ACC112 (cell line): ENCODE measurements at regions not wholly inside any gene's neighbourhood (a gene's known extent, or its start where the extent isn't known, plus 50 kb on each side); places are given as distances from the start of the nearest gene placed in this dataset.
"Not testable (repeated sequence)": the region's sequence is repeated elsewhere in the genome, so short reads cannot be mapped to it uniquely, and the experiment has no call there.

Experiments
- H2AFZ ChIP-seq: fragments of 200-600 bp; sonication (generic); one replicate; pipeline ENCODE4 v1.6.0; 2017; ENCODE audit warnings: antibody characterized with exemption, low read length; ENCODE audit not compliant: unreplicated experiment
- H3K27ac ChIP-seq: fragments of 200-600 bp; sonication (generic); 2 replicates; pipeline ENCODE4 v1.5.1; 2014; ENCODE audit warnings: low read depth, mild to moderate bottlenecking, antibody characterized with exemption, low read length, moderate library complexity
- H3K27me3 ChIP-seq: fragments of 200-600 bp; sonication (generic); 2 replicates; pipeline ENCODE4 v1.6.1; 2014; ENCODE audit warnings: mild to moderate bottlenecking, antibody characterized with exemption, low read length, moderate library complexity, mixed read lengths; ENCODE audit not compliant: insufficient read depth
- H3K36me3 ChIP-seq: fragments of 200-600 bp; sonication (generic); 2 replicates; pipeline ENCODE4 v1.6.1; 2016; ENCODE audit warnings: mild to moderate bottlenecking, antibody characterized with exemption, low read length, moderate library complexity, mixed read lengths; ENCODE audit not compliant: insufficient read depth
- H3K4me1 ChIP-seq: fragments of 200-600 bp; sonication (generic); one replicate; pipeline ENCODE4 v1.6.1; 2016; ENCODE audit warnings: low read length, mixed read lengths; ENCODE audit not compliant: insufficient read depth, unreplicated experiment, control insufficient read depth
- H3K4me3 ChIP-seq: fragments of 200-600 bp; sonication (generic); 2 replicates; pipeline ENCODE4 v1.5.1; 2014; ENCODE audit warnings: mild to moderate bottlenecking, low read depth, low read length
- H3K79me2 ChIP-seq: fragments of 200-600 bp; sonication (generic); one replicate; pipeline ENCODE4 v1.6.0; 2016; ENCODE audit warnings: low read length; ENCODE audit not compliant: control insufficient read depth, unreplicated experiment, insufficient read depth

DNA sequence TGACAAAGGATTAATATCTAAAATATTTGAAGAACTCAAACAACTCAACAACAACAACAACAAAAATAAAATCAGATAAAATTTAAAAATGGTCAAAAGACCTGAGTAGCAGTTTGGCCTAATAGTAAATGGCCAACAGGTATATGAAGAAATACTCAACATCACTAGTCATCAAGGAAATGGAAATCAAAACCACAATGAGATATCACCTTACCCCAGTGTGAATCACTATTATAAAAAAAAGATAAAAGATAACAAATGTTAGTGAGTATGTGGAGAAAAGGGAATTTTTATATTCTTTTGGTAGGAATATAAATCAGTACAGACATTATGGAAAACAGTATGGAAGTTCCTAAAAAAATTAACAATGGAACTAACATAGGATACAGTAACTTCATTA, 247.9 kb upstream of the TRPC7 start:
- Histone ChIP-seq H3K27me3 (no peaks in the 10 kb centered on the region), H2AFZ (no peak overlapping the region), H3K27ac (no peak overlapping the region), H3K79me2 (no peaks in the 10 kb centered on the region), H3K4me1 (no peaks in the 10 kb centered on the region), H3K36me3 (no peaks in the 10 kb centered on the region), H3K4me3 (no peak overlapping the region)

DNA sequence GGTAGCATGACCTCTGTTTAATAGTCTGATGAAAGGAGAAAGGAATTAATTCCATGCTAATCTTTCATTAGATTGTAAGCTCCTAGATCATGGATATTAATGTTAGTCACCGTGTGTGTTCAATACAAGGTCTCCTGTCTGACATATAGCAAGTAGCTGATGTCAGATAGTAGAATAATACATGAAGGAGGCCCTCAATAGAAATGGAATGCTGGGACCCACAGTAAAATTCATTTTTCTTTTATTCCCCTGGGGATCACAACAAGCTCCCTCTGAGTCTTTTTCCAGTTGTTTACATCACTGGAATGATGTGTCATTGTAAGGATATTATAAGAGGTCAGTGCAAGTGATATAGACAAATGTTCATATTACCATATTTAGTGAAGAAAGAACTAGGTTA, 240.3 kb upstream of the TRPC7 start:
- Histone ChIP-seq H3K27ac (no peak overlapping the region), H3K36me3 (no peaks in the 10 kb centered on the region), H3K4me1 (no peaks in the 10 kb centered on the region), H2AFZ (no peak overlapping the region), H3K79me2 (no peaks in the 10 kb centered on the region), H3K27me3 (no peaks in the 10 kb centered on the region), H3K4me3 (no peak overlapping the region)

DNA sequence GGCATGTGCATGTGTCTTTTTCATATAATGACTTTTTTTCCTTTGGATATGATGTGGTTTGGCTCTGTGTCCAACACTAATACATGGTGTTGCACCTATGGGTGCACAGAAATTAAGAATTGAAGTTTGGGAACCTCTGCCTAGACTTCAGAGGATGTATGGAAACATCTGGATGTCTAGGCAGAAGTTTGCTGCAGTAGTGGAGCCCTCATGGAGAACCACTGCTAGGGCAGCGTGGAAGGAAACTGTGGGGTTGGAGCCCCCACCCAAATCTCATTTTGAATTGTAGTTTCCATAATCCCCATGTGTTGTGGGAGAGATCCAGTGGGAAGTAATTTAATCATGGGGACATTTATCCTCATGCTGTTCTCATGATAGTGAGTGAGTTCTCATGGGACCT, 235.0 kb upstream of the TRPC7 start:
- no peaks in the 10 kb centered on the region for H3K27me3 ChIP-seq
- no peak overlapping the region for H3K27ac ChIP-seq
- no peak overlapping the region for H3K4me3 ChIP-seq

DNA sequence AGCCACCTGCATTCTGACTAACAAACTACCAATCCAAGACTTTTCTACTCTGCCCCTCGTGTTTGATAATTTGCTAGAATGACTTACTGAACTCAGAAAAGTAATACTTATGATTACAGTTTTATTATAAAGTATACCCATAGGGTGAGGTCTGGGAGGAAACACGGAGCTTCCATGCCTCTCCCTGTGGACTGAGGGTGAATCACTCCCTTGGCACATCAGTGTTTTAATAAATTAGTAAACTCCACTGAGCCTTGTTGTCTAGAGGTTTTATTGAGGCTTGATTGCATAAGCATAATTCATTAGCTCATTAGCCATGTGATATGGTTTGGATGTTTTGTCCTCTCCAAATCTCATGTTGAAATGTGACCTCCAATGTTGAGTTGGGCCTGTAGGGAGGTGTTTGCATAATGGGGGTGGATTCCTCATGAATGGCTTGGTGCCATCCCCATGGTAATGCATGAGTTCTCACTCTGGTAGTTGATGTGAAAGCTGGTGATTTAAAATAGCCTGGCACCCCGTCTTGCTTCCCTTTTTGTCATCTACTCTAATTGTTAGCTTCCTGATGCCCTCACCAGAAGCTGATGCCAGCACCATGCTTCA, 233.6 kb upstream of the TRPC7 start:
- Histone ChIP-seq H3K36me3 (no peaks in the 10 kb centered on the region), H3K4me3 (no peak overlapping the region), H3K27ac (no peak overlapping the region), H3K27me3 (no peaks in the 10 kb centered on the region), H2AFZ (no peak overlapping the region), H3K79me2 (no peaks in the 10 kb centered on the region), H3K4me1 (no peaks in the 10 kb centered on the region)

More for the DNA sequence above, 235.0 kb upstream of the TRPC7 start:
- Histone ChIP-seq H3K36me3 (no peaks in the 10 kb centered on the region), H2AFZ (no peak overlapping the region), H3K4me1 (no peaks in the 10 kb centered on the region), H3K79me2 (no peaks in the 10 kb centered on the region)

DNA sequence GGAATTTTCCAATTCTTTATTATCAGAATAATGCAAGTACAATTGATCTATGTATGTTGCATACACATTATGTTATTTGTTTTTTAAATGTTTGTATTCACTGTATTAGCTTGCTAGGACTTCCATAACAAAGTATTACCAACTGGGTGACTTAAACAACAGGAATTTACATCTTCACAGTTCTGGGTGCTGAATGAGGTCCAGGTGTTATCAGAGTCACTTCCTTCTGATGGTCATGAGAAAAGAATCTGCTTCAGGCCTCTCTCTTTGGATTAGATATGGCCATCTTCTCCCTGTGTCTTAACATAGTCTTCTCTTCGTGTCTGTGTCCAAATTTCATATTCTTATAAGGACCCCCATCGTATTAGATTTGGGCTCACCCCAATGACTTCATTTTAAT, 229.1 kb upstream of the TRPC7 start:
- H3K4me1 ChIP-seq: no peaks in the 10 kb centered on the region

GRCh38 chr5:136590581-136590980, 225.2 kb upstream of the TRPC7 start:
- Histone ChIP-seq H3K79me2 (no peaks in the 10 kb centered on the region), H3K27me3 (peaks cover 32% of the 10 kb centered on the region; the same call in 1 of the 2 replicates), H3K27ac (no peak overlapping the region), H2AFZ (no peak overlapping the region), H3K36me3 (no peaks in the 10 kb centered on the region), H3K4me3 (no peak overlapping the region), H3K4me1 (no peaks in the 10 kb centered on the region)

More for the DNA sequence above, 229.1 kb upstream of the TRPC7 start:
- no peaks in the 10 kb centered on the region for H3K79me2 ChIP-seq
- H3K27me3 ChIP-seq: peaks cover 10% of the 10 kb centered on the region; the same call in 1 of the 2 replicates
- H2AFZ ChIP-seq: no peak overlapping the region
- H3K27ac ChIP-seq: no peak overlapping the region
- H3K4me3 ChIP-seq: no peak overlapping the region
- H3K36me3 ChIP-seq: no peaks in the 10 kb centered on the region

DNA sequence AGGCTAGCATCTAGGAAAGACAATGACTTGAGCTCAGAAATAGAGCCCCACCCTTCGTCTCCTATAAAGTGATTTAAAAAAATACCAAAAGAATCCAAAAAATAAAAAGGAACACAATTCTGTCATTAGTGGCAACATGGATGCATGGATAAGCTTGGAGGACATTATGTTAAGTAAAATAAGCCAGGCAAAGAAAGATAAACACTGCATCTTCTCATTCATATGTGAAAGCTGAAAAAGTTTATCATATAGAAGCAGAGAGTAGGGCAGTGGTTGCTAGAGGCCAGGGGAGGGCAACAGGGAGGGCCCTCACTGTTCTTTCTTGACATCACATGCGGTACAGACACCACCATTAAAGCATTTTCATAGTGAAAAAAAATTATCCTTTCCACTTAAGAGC, 220.9 kb upstream of the TRPC7 start:
- Histone ChIP-seq H3K27ac (no peak overlapping the region), H2AFZ (no peak overlapping the region), H3K36me3 (no peaks in the 10 kb centered on the region), H3K4me1 (no peaks in the 10 kb centered on the region), H3K4me3 (no peak overlapping the region), H3K79me2 (no peaks in the 10 kb centered on the region), H3K27me3 (peaks cover 25% of the 10 kb centered on the region; the same call in 1 of the 2 replicates)

DNA sequence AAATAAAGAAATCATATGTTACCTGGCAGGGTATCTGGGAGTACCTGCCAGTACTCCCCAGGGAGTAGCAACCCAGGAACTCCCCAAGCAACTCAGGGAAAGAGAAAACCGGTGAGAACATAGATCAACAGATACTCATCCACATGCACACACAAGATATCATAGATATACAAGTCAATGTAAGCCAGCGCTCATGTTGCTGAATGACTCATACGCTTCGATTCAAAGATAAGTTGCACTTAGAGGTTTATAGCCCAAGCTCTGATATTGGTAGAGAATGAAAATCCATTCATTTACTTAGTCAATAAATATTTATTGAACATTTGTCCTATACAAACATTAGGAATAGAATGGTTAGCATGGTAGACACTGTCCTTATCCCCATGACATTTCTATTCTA, 219.1 kb upstream of the TRPC7 start:
- Histone ChIP-seq H2AFZ (no peak overlapping the region), H3K27ac (no peak overlapping the region), H3K4me3 (no peak overlapping the region), H3K27me3 (peaks cover 25% of the 10 kb centered on the region; the same call in 1 of the 2 replicates), H3K79me2 (no peaks in the 10 kb centered on the region), H3K4me1 (no peaks in the 10 kb centered on the region), H3K36me3 (no peaks in the 10 kb centered on the region)

GRCh38 chr5:136579238-136579637, 213.9 kb upstream of the TRPC7 start:
- H3K4me3 ChIP-seq: no peak overlapping the region
- H3K27me3 ChIP-seq: peaks cover 10% of the 10 kb centered on the region; the same call in 1 of the 2 replicates
- H3K4me1 ChIP-seq: no peaks in the 10 kb centered on the region
- H3K79me2 ChIP-seq: no peaks in the 10 kb centered on the region
- no peaks in the 10 kb centered on the region for H3K36me3 ChIP-seq
- no peak overlapping the region for H3K27ac ChIP-seq
- H2AFZ ChIP-seq: no peak overlapping the region

GRCh38 chr5:136569875-136570274, 204.5 kb upstream of the TRPC7 start:
- H3K79me2 ChIP-seq, H3K4me3 ChIP-seq, H3K27me3 ChIP-seq, H2AFZ ChIP-seq, H3K27ac ChIP-seq, H3K4me1 ChIP-seq, H3K36me3 ChIP-seq: not testable (repeated sequence)

DNA sequence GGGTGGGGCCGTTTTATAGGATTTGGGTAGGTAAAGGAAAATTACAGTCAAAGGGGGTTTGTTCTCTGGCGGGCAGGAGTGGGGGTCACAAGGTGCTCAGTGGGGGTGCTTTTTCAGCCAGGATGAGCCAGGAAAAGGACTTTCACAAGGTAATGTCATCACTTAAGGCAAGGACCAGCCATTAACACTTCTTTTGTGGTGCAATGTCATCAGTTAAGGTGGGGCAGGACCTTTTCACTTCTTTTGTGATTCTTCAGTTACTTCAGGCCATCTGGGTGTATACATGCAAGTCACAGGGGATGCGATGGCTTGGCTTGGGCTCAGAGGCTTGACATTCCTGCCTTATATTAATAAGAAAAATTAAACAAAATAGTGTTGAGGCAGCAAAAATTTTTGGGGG, 200.1 kb upstream of the TRPC7 start:
- H3K79me2 ChIP-seq, H3K27ac ChIP-seq, H3K4me1 ChIP-seq, H3K27me3 ChIP-seq, H3K4me3 ChIP-seq, H3K36me3 ChIP-seq, H2AFZ ChIP-seq: not testable (repeated sequence)
